ENCODE measurements at regions not wholly inside any gene's neighbourhood (a gene's known extent, or its start where the extent isn't known, plus 50 kb on each side); places are given as distances from the start of the nearest gene placed in this dataset.
"Not testable (repeated sequence)": the region's sequence is repeated elsewhere in the genome, so short reads cannot be mapped to it uniquely, and the experiment has no call there.

GRCh38 chr3:194871143-194871863 is 185.6 kb downstream of the FAM43A start:
- Histone ChIP-seq H2AFZ (ENCODE audit: low read depth, low read length) (no peak overlapping the region), H3K4me1 (ENCODE audit: insufficient read depth, low read length) (no peaks in the 10 kb centered on the region), H3K9me3 (ENCODE audit: insufficient read depth, low read length, severe bottlenecking) (no peaks in the 10 kb centered on the region), H3K27ac (ENCODE audit: low read length) (no peak overlapping the region), H3K4me3 (ENCODE audit: low read depth in 1 of 2, low read length in 2 of 2) (no peak overlapping the region), H3K4me2 (ENCODE audit: insufficient read depth, low read length) (no peak overlapping the region), H3K79me2 (ENCODE audit: insufficient read depth, low read length) (no peaks in the 10 kb centered on the region), H3K36me3 (ENCODE audit: insufficient read depth, low read length) (no peaks in the 10 kb centered on the region), H3K27me3 (ENCODE audit: insufficient read depth, low read length, poor library complexity) (peaks cover 3% of the 10 kb centered on the region), H4K20me1 (ENCODE audit: insufficient read depth, low read length) (no peaks in the 10 kb centered on the region), H3K9ac (ENCODE audit: low read depth, low read length) (no peak overlapping the region)
- DNase-seq (no peak), ATAC-seq (ENCODE audit: insufficient read depth, low read depth) (no peak)
- TF ChIP-seq CTCF (IDR thresholded peaks at IDR 0.05; ENCODE audit: borderline replicate concordance, extremely low read depth, low read length, poor library complexity, severe bottlenecking) (no peak), EZH2 (IDR thresholded peaks at IDR 0.05; ENCODE audit: borderline replicate concordance, low read depth, low read length, severe bottlenecking) (no peak)

GRCh38 chr3:194871864-194872668 is 186.4 kb downstream of the FAM43A start:
- Histone ChIP-seq H2AFZ (ENCODE audit: low read depth, low read length) (no peak overlapping the region), H3K79me2 (ENCODE audit: insufficient read depth, low read length) (no peaks in the 10 kb centered on the region), H3K4me2 (ENCODE audit: insufficient read depth, low read length) (no peak overlapping the region), H3K4me3 (ENCODE audit: low read depth in 1 of 2, low read length in 2 of 2) (no peak overlapping the region), H3K36me3 (ENCODE audit: insufficient read depth, low read length) (no peaks in the 10 kb centered on the region), H3K4me1 (ENCODE audit: insufficient read depth, low read length) (no peaks in the 10 kb centered on the region), H3K27ac (ENCODE audit: low read length) (no peak overlapping the region), H3K9ac (ENCODE audit: low read depth, low read length) (no peak overlapping the region), H4K20me1 (ENCODE audit: insufficient read depth, low read length) (no peaks in the 10 kb centered on the region), H3K27me3 (ENCODE audit: insufficient read depth, low read length, poor library complexity) (peaks cover 1% of the 10 kb centered on the region), H3K9me3 (ENCODE audit: insufficient read depth, low read length, severe bottlenecking) (no peaks in the 10 kb centered on the region)
- ATAC-seq (ENCODE audit: insufficient read depth, low read depth) (no peak), DNase-seq (no peak)
- TF ChIP-seq CTCF (IDR thresholded peaks at IDR 0.05; ENCODE audit: borderline replicate concordance, extremely low read depth, low read length, poor library complexity, severe bottlenecking) (no peak), EZH2 (IDR thresholded peaks at IDR 0.05; ENCODE audit: borderline replicate concordance, low read depth, low read length, severe bottlenecking) (no peak)

GRCh38 chr3:194872669-194872977 is 186.9 kb downstream of the FAM43A start:
- Histone ChIP-seq H3K79me2 (ENCODE audit: insufficient read depth, low read length) (no peaks in the 10 kb centered on the region), H2AFZ (ENCODE audit: low read depth, low read length) (no peak overlapping the region), H3K9me3 (ENCODE audit: insufficient read depth, low read length, severe bottlenecking) (no peaks in the 10 kb centered on the region), H3K4me2 (ENCODE audit: insufficient read depth, low read length) (no peak overlapping the region), H3K27me3 (ENCODE audit: insufficient read depth, low read length, poor library complexity) (no peaks in the 10 kb centered on the region), H3K4me1 (ENCODE audit: insufficient read depth, low read length) (no peaks in the 10 kb centered on the region), H3K27ac (ENCODE audit: low read length) (no peak overlapping the region), H4K20me1 (ENCODE audit: insufficient read depth, low read length) (no peaks in the 10 kb centered on the region), H3K9ac (ENCODE audit: low read depth, low read length) (no peak overlapping the region), H3K4me3 (ENCODE audit: low read depth in 1 of 2, low read length in 2 of 2) (no peak overlapping the region), H3K36me3 (ENCODE audit: insufficient read depth, low read length) (no peaks in the 10 kb centered on the region)
- no peak for ATAC-seq (ENCODE audit: insufficient read depth, low read depth)
- no peak for DNase-seq
- TF ChIP-seq CTCF (IDR thresholded peaks at IDR 0.05; ENCODE audit: borderline replicate concordance, extremely low read depth, low read length, poor library complexity, severe bottlenecking) (no peak), EZH2 (IDR thresholded peaks at IDR 0.05; ENCODE audit: borderline replicate concordance, low read depth, low read length, severe bottlenecking) (no peak)

- not testable (repeated sequence) for H3K27ac ChIP-seq (ENCODE audit: low read length); H4K20me1 ChIP-seq (ENCODE audit: insufficient read depth, low read length); H3K4me3 ChIP-seq (ENCODE audit: low read depth in 1 of 2, low read length in 2 of 2); H3K9ac ChIP-seq (ENCODE audit: low read depth, low read length); ATAC-seq (ENCODE audit: insufficient read depth, low read depth); H3K36me3 ChIP-seq (ENCODE audit: insufficient read depth, low read length); H3K4me2 ChIP-seq (ENCODE audit: insufficient read depth, low read length); H3K4me1 ChIP-seq (ENCODE audit: insufficient read depth, low read length); DNase-seq; H3K79me2 ChIP-seq (ENCODE audit: insufficient read depth, low read length); H3K9me3 ChIP-seq (ENCODE audit: insufficient read depth, low read length, severe bottlenecking); H2AFZ ChIP-seq (ENCODE audit: low read depth, low read length); H3K27me3 ChIP-seq (ENCODE audit: insufficient read depth, low read length, poor library complexity)
Measured at GRCh38 chr3:194873474-194873873, 187.8 kb downstream of the FAM43A start.
